ENCODE measurements at regions not wholly inside any gene's neighbourhood (a gene's known extent, or its start where the extent isn't known, plus 50 kb on each side); places are given as distances from the start of the nearest gene placed in this dataset.

DNA sequence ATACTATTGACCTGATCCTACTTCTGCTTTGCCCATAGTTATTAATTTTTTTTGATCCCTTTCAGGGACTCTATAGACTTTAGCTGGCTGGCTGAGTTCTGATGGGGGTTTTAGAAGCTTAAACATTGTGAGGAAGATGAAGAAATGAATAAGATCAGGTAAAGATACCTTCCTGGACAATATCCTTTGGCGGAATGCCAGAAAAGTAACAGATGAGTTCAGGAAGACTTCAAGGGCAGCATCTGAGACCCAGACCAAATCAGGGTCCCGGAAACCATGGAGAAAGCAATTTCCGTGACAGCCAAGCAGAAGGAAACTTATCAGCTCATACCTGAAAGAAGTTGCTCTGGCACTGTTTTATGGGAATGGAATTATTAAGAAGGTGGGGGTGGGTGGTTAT, 100.4 kb downstream of the XCL2 start:
- no peaks in the 10 kb centered on the region for H3K79me2 ChIP-seq (ENCODE audit: insufficient read depth, low read length)
- POLR2A ChIA-PET: no interaction called here
- in situ Hi-C loops (cut with HindIII; ENCODE audit: extremely low pct_ligation_motif_present, low pct_unique_long_range_greater_than_20kb): loop anchor here (5.0 kb wide), 1 partner anchor 124 kb away; no protein-coding TSS in a partner anchor
- BruUV-seq (replicated peaks): no TSS peak
- WGBS (ENCODE audit: low lambda C conversion rate): 99% methylated on average over 3 of the region's 3 CpGs
- ATAC-seq (no peak), DNase-seq (ENCODE audit: low spot score) (no peak), FAIRE-seq (no peak)
- H3K9ac ChIP-seq (ENCODE audit: insufficient read depth, low read depth, low read length): no peak overlapping the region
- TF ChIP-seq ZNF263 (CRISPR knock-in tag; IDR thresholded peaks at IDR 0.05): no peak
- TF ChIP-seq, protein P1, sequence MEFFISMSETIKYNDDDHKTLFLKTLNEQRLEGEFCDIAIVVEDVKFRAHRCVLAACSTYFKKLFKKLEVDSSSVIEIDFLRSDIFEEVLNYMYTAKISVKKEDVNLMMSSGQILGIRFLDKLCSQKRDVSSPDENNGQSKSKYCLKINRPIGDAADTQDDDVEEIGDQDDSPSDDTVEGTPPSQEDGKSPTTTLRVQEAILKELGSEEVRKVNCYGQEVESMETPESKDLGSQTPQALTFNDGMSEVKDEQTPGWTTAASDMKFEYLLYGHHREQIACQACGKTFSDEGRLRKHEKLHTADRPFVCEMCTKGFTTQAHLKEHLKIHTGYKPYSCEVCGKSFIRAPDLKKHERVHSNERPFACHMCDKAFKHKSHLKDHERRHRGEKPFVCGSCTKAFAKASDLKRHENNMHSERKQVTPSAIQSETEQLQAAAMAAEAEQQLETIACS (CRISPR knock-in tag; IDR thresholded peaks at IDR 0.05): no peak
- peak; percentile 59; the same call in 1 of the 2 replicates for TF ChIP-seq LCORL (IDR thresholded peaks at IDR 0.05)
- no peak for TF ChIP-seq LCORL (CRISPR knock-in tag; IDR thresholded peaks at IDR 0.05)
- TF ChIP-seq TCF7 (IDR thresholded peaks at IDR 0.05; ENCODE audit: low read depth): no peak
- no peak overlapping the region for H3K27ac ChIP-seq (ENCODE audit: extremely low read length, insufficient read depth, low read length)
- no peaks in the 10 kb centered on the region for H3K9me3 ChIP-seq (ENCODE audit: low read length)
- no peak overlapping the region for H2AFZ ChIP-seq (ENCODE audit: low read length)
- intact Hi-C loops (cut with micrococcal nuclease; ENCODE audit: unreplicated experiment): loop anchor here (5.0 kb wide), 1 partner anchor 114 kb away; no protein-coding TSS in a partner anchor
- no peaks in the 10 kb centered on the region for H3K27me3 ChIP-seq (ENCODE audit: control insufficient read depth in 1 of 2, insufficient read depth in 2 of 2, low read length in 2 of 2)
- H3K4me3 ChIP-seq (replicated peaks in 1 of 3; ENCODE audit: insufficient read depth in 1 of 3, low read depth in 2 of 3, low read length in 3 of 3): no peak overlapping the region
- H3K4me2 ChIP-seq (ENCODE audit: low read depth, low read length): no peak overlapping the region
- H3K36me3 ChIP-seq (replicated peaks in 1 of 2; ENCODE audit: control insufficient read depth in 1 of 2, insufficient read depth in 2 of 2, low read length in 2 of 2): 0 out of 5 replicates have a peak, but pooled peaks cover 0 to 1% of the 10 kb centered on the region in 2 experiments
- CTCF ChIA-PET (ENCODE audit: low intra/inter-chr PET ratio, low total read pairs): no interaction called here
- no peaks in the 10 kb centered on the region for H4K20me1 ChIP-seq (ENCODE audit: insufficient read depth, low read length)
- peaks cover 7% of the 10 kb centered on the region; the same call in 1 of the 2 replicates for H3K4me1 ChIP-seq (ENCODE audit: insufficient read depth, low read length)

DNA sequence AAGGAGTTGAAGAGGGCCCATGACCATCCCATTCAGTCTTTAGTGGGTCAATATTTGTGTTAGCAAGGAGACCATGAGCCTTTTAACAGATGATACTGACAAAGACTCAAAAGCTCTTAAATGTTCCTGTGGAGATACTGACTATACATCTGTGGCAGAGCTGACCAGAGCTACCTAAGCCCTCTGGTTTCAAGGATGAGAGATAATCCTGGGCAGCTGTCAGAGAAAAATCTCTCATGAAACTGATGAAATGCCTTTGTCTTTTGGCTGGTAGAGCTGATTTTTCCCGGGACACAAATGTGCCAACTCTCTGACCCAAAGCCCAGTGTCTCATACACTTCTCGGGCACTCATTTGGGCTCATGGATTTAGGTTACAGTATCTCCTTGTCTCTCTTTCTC, 100.9 kb downstream of the XCL2 start:
- no peak for ATAC-seq
- no peak overlapping the region for H2AFZ ChIP-seq (ENCODE audit: low read length)
- no peaks in the 10 kb centered on the region for H3K9me3 ChIP-seq (ENCODE audit: low read length)
- intact Hi-C loops (cut with micrococcal nuclease; ENCODE audit: unreplicated experiment) (loop anchor here (5.0 kb wide), 1 partner anchor 114 kb away; no protein-coding TSS in a partner anchor), in situ Hi-C loops (cut with HindIII; ENCODE audit: extremely low pct_ligation_motif_present, low pct_unique_long_range_greater_than_20kb) (loop anchor here (5.0 kb wide), 1 partner anchor 124 kb away; no protein-coding TSS in a partner anchor)
- H3K27ac ChIP-seq (ENCODE audit: extremely low read length, insufficient read depth, low read length): no peak overlapping the region
- no peaks in the 10 kb centered on the region for H3K79me2 ChIP-seq (ENCODE audit: insufficient read depth, low read length)
- ChIA-PET POLR2A (no interaction called here), CTCF (ENCODE audit: low intra/inter-chr PET ratio, low total read pairs) (no interaction called here)
- no peaks in the 10 kb centered on the region for H4K20me1 ChIP-seq (ENCODE audit: insufficient read depth, low read length)
- no peak for FAIRE-seq
- DNase-seq (ENCODE audit: low spot score): no peak
- 100% methylated on average over 2 of the region's 2 CpGs for whole genome bisulfite sequencing (ENCODE audit: low lambda C conversion rate)
- no peak overlapping the region for H3K4me3 ChIP-seq (replicated peaks in 1 of 3; ENCODE audit: insufficient read depth in 1 of 3, low read depth in 2 of 3, low read length in 3 of 3)
- H3K9ac ChIP-seq (ENCODE audit: insufficient read depth, low read depth, low read length): no peak overlapping the region
- H3K4me2 ChIP-seq (ENCODE audit: low read depth, low read length): no peak overlapping the region
- H3K27me3 ChIP-seq (ENCODE audit: control insufficient read depth in 1 of 2, insufficient read depth in 2 of 2, low read length in 2 of 2): no peaks in the 10 kb centered on the region
- BruUV-seq (replicated peaks): no TSS peak
- 0 out of 5 replicates have a peak, but pooled peaks cover 0 to 1% of the 10 kb centered on the region in 2 experiments for H3K36me3 ChIP-seq (replicated peaks in 1 of 2; ENCODE audit: control insufficient read depth in 1 of 2, insufficient read depth in 2 of 2, low read length in 2 of 2)
- H3K4me1 ChIP-seq (ENCODE audit: insufficient read depth, low read length): peaks cover 7% of the 10 kb centered on the region; the same call in 1 of the 2 replicates
- TF ChIP-seq, protein P2, sequence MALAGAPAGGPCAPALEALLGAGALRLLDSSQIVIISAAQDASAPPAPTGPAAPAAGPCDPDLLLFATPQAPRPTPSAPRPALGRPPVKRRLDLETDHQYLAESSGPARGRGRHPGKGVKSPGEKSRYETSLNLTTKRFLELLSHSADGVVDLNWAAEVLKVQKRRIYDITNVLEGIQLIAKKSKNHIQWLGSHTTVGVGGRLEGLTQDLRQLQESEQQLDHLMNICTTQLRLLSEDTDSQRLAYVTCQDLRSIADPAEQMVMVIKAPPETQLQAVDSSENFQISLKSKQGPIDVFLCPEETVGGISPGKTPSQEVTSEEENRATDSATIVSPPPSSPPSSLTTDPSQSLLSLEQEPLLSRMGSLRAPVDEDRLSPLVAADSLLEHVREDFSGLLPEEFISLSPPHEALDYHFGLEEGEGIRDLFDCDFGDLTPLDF (CRISPR knock-in tag; IDR thresholded peaks at IDR 0.05): no peak
- TF ChIP-seq, protein P3, sequence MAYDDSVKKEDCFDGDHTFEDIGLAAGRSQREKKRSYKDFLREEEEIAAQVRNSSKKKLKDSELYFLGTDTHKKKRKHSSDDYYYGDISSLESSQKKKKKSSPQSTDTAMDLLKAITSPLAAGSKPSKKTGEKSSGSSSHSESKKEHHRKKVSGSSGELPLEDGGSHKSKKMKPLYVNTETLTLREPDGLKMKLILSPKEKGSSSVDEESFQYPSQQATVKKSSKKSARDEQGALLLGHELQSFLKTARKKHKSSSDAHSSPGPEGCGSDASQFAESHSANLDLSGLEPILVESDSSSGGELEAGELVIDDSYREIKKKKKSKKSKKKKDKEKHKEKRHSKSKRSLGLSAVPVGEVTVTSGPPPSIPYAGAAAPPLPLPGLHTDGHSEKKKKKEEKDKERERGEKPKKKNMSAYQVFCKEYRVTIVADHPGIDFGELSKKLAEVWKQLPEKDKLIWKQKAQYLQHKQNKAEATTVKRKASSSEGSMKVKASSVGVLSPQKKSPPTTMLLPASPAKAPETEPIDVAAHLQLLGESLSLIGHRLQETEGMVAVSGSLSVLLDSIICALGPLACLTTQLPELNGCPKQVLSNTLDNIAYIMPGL (CRISPR knock-in tag; IDR thresholded peaks at IDR 0.05; ENCODE audit: borderline replicate concordance in 1 of 2, low read depth in 1 of 2): no peak
- TF ChIP-seq, protein P4, sequence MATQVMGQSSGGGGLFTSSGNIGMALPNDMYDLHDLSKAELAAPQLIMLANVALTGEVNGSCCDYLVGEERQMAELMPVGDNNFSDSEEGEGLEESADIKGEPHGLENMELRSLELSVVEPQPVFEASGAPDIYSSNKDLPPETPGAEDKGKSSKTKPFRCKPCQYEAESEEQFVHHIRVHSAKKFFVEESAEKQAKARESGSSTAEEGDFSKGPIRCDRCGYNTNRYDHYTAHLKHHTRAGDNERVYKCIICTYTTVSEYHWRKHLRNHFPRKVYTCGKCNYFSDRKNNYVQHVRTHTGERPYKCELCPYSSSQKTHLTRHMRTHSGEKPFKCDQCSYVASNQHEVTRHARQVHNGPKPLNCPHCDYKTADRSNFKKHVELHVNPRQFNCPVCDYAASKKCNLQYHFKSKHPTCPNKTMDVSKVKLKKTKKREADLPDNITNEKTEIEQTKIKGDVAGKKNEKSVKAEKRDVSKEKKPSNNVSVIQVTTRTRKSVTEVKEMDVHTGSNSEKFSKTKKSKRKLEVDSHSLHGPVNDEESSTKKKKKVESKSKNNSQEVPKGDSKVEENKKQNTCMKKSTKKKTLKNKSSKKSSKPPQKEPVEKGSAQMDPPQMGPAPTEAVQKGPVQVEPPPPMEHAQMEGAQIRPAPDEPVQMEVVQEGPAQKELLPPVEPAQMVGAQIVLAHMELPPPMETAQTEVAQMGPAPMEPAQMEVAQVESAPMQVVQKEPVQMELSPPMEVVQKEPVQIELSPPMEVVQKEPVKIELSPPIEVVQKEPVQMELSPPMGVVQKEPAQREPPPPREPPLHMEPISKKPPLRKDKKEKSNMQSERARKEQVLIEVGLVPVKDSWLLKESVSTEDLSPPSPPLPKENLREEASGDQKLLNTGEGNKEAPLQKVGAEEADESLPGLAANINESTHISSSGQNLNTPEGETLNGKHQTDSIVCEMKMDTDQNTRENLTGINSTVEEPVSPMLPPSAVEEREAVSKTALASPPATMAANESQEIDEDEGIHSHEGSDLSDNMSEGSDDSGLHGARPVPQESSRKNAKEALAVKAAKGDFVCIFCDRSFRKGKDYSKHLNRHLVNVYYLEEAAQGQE (IDR thresholded peaks at IDR 0.05; ENCODE audit: borderline replicate concordance in 1 of 2, low read depth in 1 of 2, low read length in 2 of 2): no peak
- TF ChIP-seq TEAD2 (CRISPR knock-in tag; IDR thresholded peaks at IDR 0.05): no peak
